Endothelial cell (in vitro differentiated cells): ENCODE measurements at regions not wholly inside any gene's neighbourhood (a gene's known extent, or its start where the extent isn't known, plus 50 kb on each side); places are given as distances from the start of the nearest gene placed in this dataset.

Source experiments
- DNase-seq: peaks from one replicate; pipeline ENCODE4 v3.0.0; 2021; ENCODE audit warnings: low spot score
- H3K27ac Mint-ChIP-seq: one replicate; pipeline ENCODE4 v1.8.0; 2021; ENCODE audit warnings: mixed read lengths, inconsistent platforms; ENCODE audit not compliant: unreplicated experiment
- H3K27me3 Mint-ChIP-seq: one replicate; pipeline ENCODE4 v1.8.0; 2021; ENCODE audit warnings: mild to moderate bottlenecking, moderate library complexity, mixed read lengths, inconsistent platforms; ENCODE audit not compliant: unreplicated experiment
- H3K36me3 Mint-ChIP-seq: one replicate; pipeline ENCODE4 v1.8.0; 2021; ENCODE audit warnings: mild to moderate bottlenecking, low read depth, mixed read lengths, inconsistent platforms; ENCODE audit not compliant: unreplicated experiment
- H3K4me1 Mint-ChIP-seq: one replicate; pipeline ENCODE4 v1.8.0; 2021; ENCODE audit warnings: mild to moderate bottlenecking, mixed read lengths, inconsistent platforms; ENCODE audit not compliant: unreplicated experiment
- H3K4me3 Mint-ChIP-seq: one replicate; pipeline ENCODE4 v1.8.0; 2021; ENCODE audit warnings: mild to moderate bottlenecking, mixed read lengths, inconsistent platforms; ENCODE audit not compliant: unreplicated experiment
- H3K9me3 Mint-ChIP-seq: one replicate; pipeline ENCODE4 v1.8.0; 2021; ENCODE audit warnings: mixed read lengths, inconsistent platforms; ENCODE audit not compliant: unreplicated experiment
- CTCF ChIP-seq: fragments of 200-600 bp; sonication (generic); IDR thresholded peaks from one replicate; pipeline ENCODE4 v1.5.0; 2021; ENCODE audit warnings: antibody characterized with exemption; ENCODE audit not compliant: unreplicated experiment

- DNase-seq, result no peak
- TF ChIP-seq CTCF, result no peak
- Mint-ChIP-seq H3K27ac (no peak overlapping the region), H3K4me3 (no peak overlapping the region), H3K9me3 (no peaks in the 10 kb centered on the region), H3K4me1 (no peaks in the 10 kb centered on the region), H3K36me3 (no peaks in the 10 kb centered on the region), H3K27me3 (peaks cover 2% of the 10 kb centered on the region)
These were observed 478.9 kb upstream of the GRM3 start for GRCh38 chr7:86164827-86165226.

- Mint-ChIP-seq H3K27ac (no peak overlapping the region), H3K36me3 (no peaks in the 10 kb centered on the region), H3K9me3 (no peaks in the 10 kb centered on the region), H3K4me1 (no peaks in the 10 kb centered on the region), H3K4me3 (no peak overlapping the region), H3K27me3 (peaks cover 2% of the 10 kb centered on the region)
- DNase-seq, result no peak
- no peak for TF ChIP-seq CTCF
These were observed 485.6 kb upstream of the GRM3 start for GRCh38 chr7:86158111-86158510.

GRCh38 chr7:86155623-86156022 lies 488.1 kb upstream of the GRM3 start:
- H3K4me1 Mint-ChIP-seq, result no peaks in the 10 kb centered on the region
- no peaks in the 10 kb centered on the region for H3K27me3 Mint-ChIP-seq
- H3K9me3 Mint-ChIP-seq, result no peaks in the 10 kb centered on the region
- no peak for TF ChIP-seq CTCF
- DNase-seq, result no peak
- H3K36me3 Mint-ChIP-seq, result no peaks in the 10 kb centered on the region
- no peak overlapping the region for H3K27ac Mint-ChIP-seq
- H3K4me3 Mint-ChIP-seq, result no peak overlapping the region

GRCh38 chr7:86152926-86153325 lies 490.8 kb upstream of the GRM3 start:
- H3K4me1 Mint-ChIP-seq, result no peaks in the 10 kb centered on the region

More at GRCh38 chr7:86152926-86153325, 490.8 kb upstream of the GRM3 start:
- Mint-ChIP-seq H3K4me3 (no peak overlapping the region), H3K36me3 (no peaks in the 10 kb centered on the region), H3K9me3 (no peaks in the 10 kb centered on the region), H3K27me3 (no peaks in the 10 kb centered on the region), H3K27ac (no peak overlapping the region)
- DNase-seq, result no peak
- no peak for TF ChIP-seq CTCF
